CD4-positive, alpha-beta T cell treated with Interleukin-17A for 4 hours (primary cell): ENCODE measurements at regions not wholly inside any gene's neighbourhood (a gene's known extent, or its start where the extent isn't known, plus 50 kb on each side); places are given as distances from the start of the nearest gene placed in this dataset.

ENCODE experiments used
- DNase-seq: peaks from one replicate; pipeline ENCODE4 v3.0.0-alpha.2; 2020; ENCODE audit warnings: mixed read lengths

DNA sequence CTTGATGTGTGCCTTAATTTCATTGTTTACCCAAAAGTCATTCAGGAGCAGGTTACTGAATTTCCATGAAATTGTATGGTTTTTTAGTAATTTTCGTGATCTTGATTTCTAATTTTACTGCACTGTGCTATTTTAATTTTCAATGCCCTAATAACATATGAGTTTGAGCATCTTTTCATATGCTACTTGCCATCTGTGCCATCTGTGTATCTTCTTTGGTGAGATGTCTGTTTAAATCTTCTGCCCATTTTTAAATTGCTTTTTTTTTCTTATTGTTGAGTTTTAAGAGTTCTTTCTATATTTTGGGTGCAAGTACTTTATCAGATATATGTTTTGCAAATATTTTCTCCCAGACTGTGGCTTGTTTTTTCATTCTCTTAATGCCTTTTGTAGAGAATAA, 165.9 kb downstream of the ST6GAL2 start:
- no peak for DNase-seq

DNA sequence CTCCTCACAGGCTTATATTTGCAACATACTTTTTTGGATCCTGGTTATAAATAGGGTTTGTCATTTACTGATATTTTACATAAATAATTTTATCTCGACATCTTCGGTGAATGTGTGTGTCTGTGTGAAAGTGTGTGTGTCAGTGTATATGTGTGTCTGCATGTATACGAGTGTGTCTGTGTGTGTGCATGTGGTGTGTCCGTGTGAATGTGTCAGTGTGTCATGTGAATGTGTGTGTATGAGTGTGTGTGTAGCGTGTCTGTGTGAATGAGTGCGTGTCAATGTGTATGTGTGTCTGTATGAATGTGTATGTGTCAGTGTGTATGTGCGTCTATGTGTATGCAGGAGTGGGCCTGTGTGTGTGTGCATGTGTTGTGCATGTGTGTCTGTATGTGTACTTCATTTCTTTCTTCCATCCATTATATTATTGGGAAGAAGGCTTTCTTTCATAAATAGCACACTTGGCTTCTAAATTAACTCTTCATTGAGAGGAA, 161.6 kb downstream of the ST6GAL2 start:
- no peak for DNase-seq

DNA sequence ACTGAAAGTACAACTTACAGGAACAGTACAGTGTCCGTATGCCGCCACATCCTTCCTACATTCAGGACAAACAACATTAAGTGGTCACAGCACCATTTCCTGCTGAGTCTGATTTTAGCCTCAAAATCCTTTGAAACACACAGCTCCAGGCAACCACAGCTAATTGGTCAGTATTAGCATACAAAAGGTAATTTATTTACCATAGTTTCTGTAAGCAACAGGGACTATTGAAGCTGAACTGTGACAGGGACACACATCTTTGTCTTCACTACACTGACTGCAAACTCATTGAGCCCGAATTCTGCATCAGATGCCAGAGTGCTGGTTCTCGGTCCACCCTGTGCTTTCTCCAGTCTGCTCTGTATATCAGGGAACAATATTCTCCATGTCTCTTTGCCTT, 151.8 kb downstream of the ST6GAL2 start:
- no peak for DNase-seq

DNA sequence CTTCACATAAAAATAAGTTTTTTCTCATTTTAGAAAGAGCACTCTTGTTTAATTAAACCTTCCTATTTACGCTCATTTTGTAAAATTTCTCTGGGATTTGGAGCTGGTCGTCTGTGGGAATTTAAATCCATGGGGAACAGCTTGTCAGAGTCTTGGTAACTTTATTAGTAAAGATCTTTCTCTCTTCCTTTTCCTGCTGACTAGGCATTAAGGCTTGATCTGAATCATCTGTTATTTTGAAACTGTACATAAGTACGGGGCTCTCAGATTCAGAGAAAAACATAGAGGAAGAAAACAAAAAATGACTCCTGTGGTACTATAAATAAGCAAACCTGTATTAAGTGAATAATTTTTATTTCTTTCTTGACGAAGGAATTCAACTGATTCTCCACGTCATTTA, 150.2 kb downstream of the ST6GAL2 start:
- DNase-seq, result no peak

DNA sequence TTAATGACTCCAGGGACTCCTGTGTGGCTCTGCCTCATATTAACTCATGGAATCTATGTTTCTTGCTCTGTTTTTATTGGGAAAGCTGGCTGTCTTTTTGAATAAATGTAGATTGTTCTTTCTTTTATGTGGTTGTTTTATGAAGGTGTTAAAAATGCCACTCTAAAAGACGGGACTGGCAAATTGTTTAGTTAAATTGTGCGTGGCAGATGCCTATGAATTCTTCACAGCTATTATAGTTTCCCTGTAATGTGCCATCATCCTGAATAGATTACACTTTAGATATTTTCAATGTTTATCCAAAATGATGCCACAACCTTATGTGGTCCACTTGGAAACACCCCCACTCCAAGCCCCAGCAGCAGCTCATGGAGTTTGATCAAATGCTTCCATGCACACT, 149.7 kb downstream of the ST6GAL2 start:
- DNase-seq, result no peak

DNA sequence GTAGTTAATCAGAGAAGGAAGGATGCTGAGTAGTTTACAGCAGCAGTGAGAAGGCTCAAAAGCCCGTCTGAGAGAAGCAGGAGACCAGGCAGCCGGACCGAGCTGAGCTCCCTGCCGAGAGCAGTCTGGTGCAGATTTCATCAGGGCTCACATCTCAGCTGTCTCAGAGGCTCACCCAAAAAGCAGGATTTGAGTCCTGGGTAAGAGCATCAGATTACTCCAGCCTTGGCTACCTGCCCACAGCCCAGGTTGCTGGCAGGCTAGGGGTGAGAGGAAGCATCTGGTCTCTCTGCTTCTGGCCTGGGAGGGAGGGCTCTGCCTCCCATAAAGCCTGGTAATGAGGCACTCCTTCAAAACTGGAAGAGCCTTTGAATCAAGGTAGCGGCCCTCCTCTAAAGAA, 140.5 kb downstream of the ST6GAL2 start:
- no peak for DNase-seq

DNA sequence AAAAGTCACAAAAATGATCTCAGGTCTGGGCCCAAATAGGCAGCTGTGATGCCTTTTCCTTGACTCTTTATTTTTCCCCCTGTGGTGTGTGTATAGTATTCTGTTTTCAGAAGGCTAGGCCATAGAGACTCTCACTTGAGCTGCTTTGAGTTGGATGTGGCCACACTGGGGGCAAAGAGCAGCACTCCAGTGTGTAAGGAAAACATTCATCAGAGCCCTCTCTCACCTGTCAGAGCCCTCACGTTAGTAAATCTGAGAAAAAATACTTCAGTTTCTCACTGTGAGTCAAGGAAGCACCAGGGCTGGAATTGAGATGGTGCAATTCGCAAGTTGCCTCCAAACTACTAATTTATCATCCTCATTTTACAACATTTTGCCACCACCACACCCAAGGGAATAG, 136.1 kb downstream of the ST6GAL2 start:
- no peak for DNase-seq
